GM12864 (cell line): ENCODE measurements at regions not wholly inside any gene's neighbourhood (a gene's known extent, or its start where the extent isn't known, plus 50 kb on each side); places are given as distances from the start of the nearest gene placed in this dataset.

Source experiments
- DNase-seq: peaks from one replicate; pipeline ENCODE4 v3.0.0-alpha.2; 2011; ENCODE audit warnings: low read depth
- H3K4me3 ChIP-seq: 2 replicates; pipeline ENCODE4 v1.5.1; 2011; ENCODE audit warnings: mild to moderate bottlenecking, low read depth, low read length, control low read depth
- CTCF ChIP-seq: IDR thresholded peaks from 2 replicates; pipeline ENCODE4 v1.5.1; 2011; ENCODE audit warnings: low read depth, mild to moderate bottlenecking, moderate library complexity, low read length, control low read depth, inconsistent platforms; ENCODE audit errors: missing control alignments

GRCh38 chr5:89098199-89098756, 215.3 kb upstream of the MEF2C start:
- TF ChIP-seq CTCF: no peak

GRCh38 chr5:89097103-89097502, 214.1 kb upstream of the MEF2C start:
- no peak for TF ChIP-seq CTCF
- H3K4me3 ChIP-seq: no peak overlapping the region
- no peak for DNase-seq

More at GRCh38 chr5:89098199-89098756, 215.3 kb upstream of the MEF2C start:
- no peak overlapping the region for H3K4me3 ChIP-seq
- no peak for DNase-seq

- DNase-seq: no peak
- H3K4me3 ChIP-seq: no peak overlapping the region
- TF ChIP-seq CTCF: no peak
Observed at GRCh38 chr5:89095341-89095740, 212.4 kb upstream of the MEF2C start.

GRCh38 chr5:89090037-89090436, 207.1 kb upstream of the MEF2C start:
- no peak for DNase-seq
- H3K4me3 ChIP-seq: no peak overlapping the region
- TF ChIP-seq CTCF: no peak

GRCh38 chr5:89087551-89088318, 204.8 kb upstream of the MEF2C start:
- no peak for TF ChIP-seq CTCF
- DNase-seq: no peak
- H3K4me3 ChIP-seq: no peak overlapping the region

- DNase-seq: no peak
- no peak overlapping the region for H3K4me3 ChIP-seq
- TF ChIP-seq CTCF: no peak
Observed at GRCh38 chr5:89087128-89087527, 204.1 kb upstream of the MEF2C start.
